GM23338 (cell line): ENCODE measurements at regions not wholly inside any gene's neighbourhood (a gene's known extent, or its start where the extent isn't known, plus 50 kb on each side); places are given as distances from the start of the nearest gene placed in this dataset.
A peak's percentile ranks its signal among the peaks of the same experiment; 100 is the strongest.

Experiments used
- ATAC-seq: fragments of 200-7000 bp; cut with Tn5 transposase; 3 replicates; pipeline ENCODE4 v1.9.1; 2020
- DNase-seq: peaks from one replicate; pipeline ENCODE4 v3.0.0-alpha.2; 2015; ENCODE audit warnings: low spot score
- H2AFZ ChIP-seq: fragments of 200-600 bp; sonication (generic); 2 replicates; pipeline ENCODE4 v1.8.0; 2016; ENCODE audit warnings: antibody characterized with exemption, mild to moderate bottlenecking, moderate library complexity
- H3F3A ChIP-seq: fragments of 200-600 bp; sonication (generic); replicated peaks from 2 replicates; pipeline ENCODE4 v1.8.0; 2017; ENCODE audit warnings: antibody characterized with exemption, mixed run types, low read depth
- H3K27ac ChIP-seq: fragments of 200-600 bp; sonication (generic); 2 replicates; pipeline ENCODE4 v1.6.1; 2016; ENCODE audit warnings: low read depth
- H3K27me3 ChIP-seq: fragments of 200-600 bp; sonication (generic); 2 replicates; pipeline ENCODE4 v1.8.0; 2016; ENCODE audit warnings: mild to moderate bottlenecking, mixed run types, moderate library complexity; ENCODE audit not compliant: insufficient read depth
- H3K36me3 ChIP-seq: fragments of 200-600 bp; sonication (generic); 2 replicates; pipeline ENCODE4 v1.8.0; 2016; ENCODE audit warnings: mild to moderate bottlenecking; ENCODE audit not compliant: insufficient read depth
- H3K4me1 ChIP-seq: fragments of 200-600 bp; sonication (generic); 2 replicates; pipeline ENCODE4 v1.8.0; 2016; ENCODE audit warnings: mild to moderate bottlenecking, moderate library complexity; ENCODE audit not compliant: insufficient read depth
- H3K4me2 ChIP-seq: fragments of 200-600 bp; sonication (generic); 2 replicates; pipeline ENCODE4 v1.7.1; 2017; ENCODE audit warnings: mixed run types
- H3K4me3 ChIP-seq: fragments of 200-600 bp; sonication (generic); 2 replicates; pipeline ENCODE4 v1.6.1; 2016; ENCODE audit warnings: mixed run types
- H3K79me2 ChIP-seq: fragments of 200-600 bp; sonication (generic); replicated peaks from 2 replicates; pipeline ENCODE4 v1.8.0; 2017; ENCODE audit warnings: mild to moderate bottlenecking; ENCODE audit not compliant: insufficient read depth
- H3K9me2 ChIP-seq: fragments of 200-600 bp; sonication (generic); 2 replicates; pipeline ENCODE4 v1.8.0; 2017; ENCODE audit not compliant: insufficient read depth
- H4K20me1 ChIP-seq: fragments of 200-600 bp; sonication (generic); replicated peaks from 2 replicates; pipeline ENCODE4 v1.8.0; 2017; ENCODE audit warnings: mild to moderate bottlenecking; ENCODE audit not compliant: insufficient read depth
- H3K27ac Mint-ChIP-seq: 2 replicates; pipeline ENCODE4 v1.8.0; 2020; ENCODE audit warnings: inconsistent platforms, mild to moderate bottlenecking, moderate library complexity, mixed read lengths
- H3K27me3 Mint-ChIP-seq: 3 replicates; pipeline ENCODE4 v1.8.0; 2022; ENCODE audit warnings: low read depth, mild to moderate bottlenecking, moderate library complexity, mixed read lengths, inconsistent platforms; ENCODE audit not compliant: insufficient read depth, poor library complexity
- H3K36me3 Mint-ChIP-seq: 3 replicates; pipeline ENCODE4 v1.8.0; 2021; ENCODE audit warnings: low read depth, mild to moderate bottlenecking, inconsistent platforms, moderate library complexity, mixed read lengths
- H3K4me1 Mint-ChIP-seq: 3 replicates; pipeline ENCODE4 v1.8.0; 2020; ENCODE audit warnings: mild to moderate bottlenecking, inconsistent platforms, mixed read lengths
- H3K4me3 Mint-ChIP-seq: 3 replicates; pipeline ENCODE4 v1.8.0; 2021; ENCODE audit warnings: moderate library complexity, mild to moderate bottlenecking, inconsistent platforms, mixed read lengths
- H3K9me3 Mint-ChIP-seq: 3 replicates; pipeline ENCODE4 v1.8.0; 2020; ENCODE audit warnings: moderate library complexity, mild to moderate bottlenecking, inconsistent platforms, mixed read lengths
- ETS1 ChIP-seq: IDR thresholded peaks from 2 replicates; pipeline ENCODE4 v1.6.1; 2016; ENCODE audit warnings: antibody characterized with exemption
- EZH2 ChIP-seq: fragments of 200-600 bp; sonication (generic); IDR thresholded peaks from one replicate; pipeline ENCODE4 v1.8.0; 2017; ENCODE audit warnings: antibody characterized with exemption, mild to moderate bottlenecking, low read depth; ENCODE audit not compliant: unreplicated experiment
- EZH2phosphoT487 ChIP-seq: fragments of 200-600 bp; sonication (generic); IDR thresholded peaks from one replicate; pipeline ENCODE4 v1.8.1; 2018; ENCODE audit warnings: antibody characterized with exemption; ENCODE audit not compliant: unreplicated experiment
- NANOG ChIP-seq: IDR thresholded peaks from 2 replicates; pipeline ENCODE4 v1.6.1; 2016; ENCODE audit warnings: antibody characterized with exemption, borderline replicate concordance
- POLR2AphosphoS5 ChIP-seq: IDR thresholded peaks from 2 replicates; pipeline ENCODE4 v1.6.1; 2016; ENCODE audit warnings: antibody characterized with exemption, low read depth
- STAT1 ChIP-seq: IDR thresholded peaks from one replicate; pipeline ENCODE4 v1.6.1; 2016; ENCODE audit warnings: antibody characterized with exemption; ENCODE audit not compliant: unreplicated experiment
- ZNF114 ChIP-seq: fragments of 250-450 bp; sonication (Bioruptor Pico); IDR thresholded peaks from 2 replicates; pipeline ENCODE4 v1.5.0; 2020; ENCODE audit warnings: mild to moderate bottlenecking, moderate library complexity
- ZNF331 ChIP-seq: fragments of 250-450 bp; sonication (Bioruptor Pico); IDR thresholded peaks from 2 replicates; pipeline ENCODE4 v1.5.0; 2020; ENCODE audit warnings: low read depth, mild to moderate bottlenecking, moderate library complexity
- ZNF462 ChIP-seq: fragments of 250-450 bp; sonication (Bioruptor Pico); IDR thresholded peaks from 2 replicates; pipeline ENCODE4 v1.5.0; 2020; ENCODE audit warnings: mild to moderate bottlenecking, moderate library complexity
- TF ChIP-seq, protein P1 (sequence below): IDR thresholded peaks from one replicate; pipeline ENCODE4 v1.6.1; 2018; ENCODE audit warnings: antibody characterized with exemption; ENCODE audit not compliant: unreplicated experiment

DNA sequence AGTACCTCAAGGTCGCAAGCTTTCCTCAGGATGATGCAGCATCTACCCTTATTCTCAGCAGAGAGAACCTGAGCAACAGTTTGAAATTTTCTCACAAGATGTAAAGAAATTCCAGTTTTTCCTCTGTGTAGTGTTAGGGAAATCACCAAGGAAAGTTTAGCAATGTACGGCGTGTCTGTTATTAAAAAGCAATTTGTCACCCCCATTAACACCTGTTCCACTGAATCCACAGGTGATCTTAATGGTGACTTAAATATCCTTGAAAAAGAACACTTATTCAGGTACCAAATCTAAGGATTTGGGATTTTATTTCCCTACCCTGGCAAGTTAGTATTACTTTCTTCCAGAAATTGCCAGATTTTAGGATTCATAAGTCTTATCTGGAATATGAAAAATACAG lies 77.9 kb upstream of the ATP10B start:
- H3K27ac Mint-ChIP-seq = no peak overlapping the region
- H3K4me1 Mint-ChIP-seq = peaks cover 30% of the 10 kb centered on the region
- peaks cover 3% of the 10 kb centered on the region for H3K27me3 Mint-ChIP-seq
- DNase-seq (no peak), ATAC-seq (no peak)
- H3K4me1 ChIP-seq = peaks cover 7% of the 10 kb centered on the region
- no peaks in the 10 kb centered on the region for H3K36me3 ChIP-seq
- H3F3A ChIP-seq = no peaks in the 10 kb centered on the region
- H3K9me2 ChIP-seq = peaks cover 6% of the 10 kb centered on the region; the same call in 1 of the 2 replicates
- H3K4me3 Mint-ChIP-seq = no peak overlapping the region
- H3K27me3 ChIP-seq = no peaks in the 10 kb centered on the region
- no peak overlapping the region for H3K4me2 ChIP-seq
- H3K36me3 Mint-ChIP-seq = no peaks in the 10 kb centered on the region
- no peak overlapping the region for H2AFZ ChIP-seq
- no peaks in the 10 kb centered on the region for H3K79me2 ChIP-seq
- TF ChIP-seq ETS1 = no peak
- TF ChIP-seq EZH2 = no peak
- TF ChIP-seq ZNF114 (CRISPR knock-in tag) = no peak
- no peak for TF ChIP-seq POLR2AphosphoS5
- no peak for TF ChIP-seq ZNF331 (CRISPR knock-in tag)
- TF ChIP-seq STAT1 = no peak
- no peaks in the 10 kb centered on the region for H4K20me1 ChIP-seq
- H3K9me3 Mint-ChIP-seq = 0 out of 3 replicates have a peak, but pooled peaks cover 2% of the 10 kb centered on the region
- H3K4me3 ChIP-seq = no peak overlapping the region
- no peak overlapping the region for H3K27ac ChIP-seq

DNA sequence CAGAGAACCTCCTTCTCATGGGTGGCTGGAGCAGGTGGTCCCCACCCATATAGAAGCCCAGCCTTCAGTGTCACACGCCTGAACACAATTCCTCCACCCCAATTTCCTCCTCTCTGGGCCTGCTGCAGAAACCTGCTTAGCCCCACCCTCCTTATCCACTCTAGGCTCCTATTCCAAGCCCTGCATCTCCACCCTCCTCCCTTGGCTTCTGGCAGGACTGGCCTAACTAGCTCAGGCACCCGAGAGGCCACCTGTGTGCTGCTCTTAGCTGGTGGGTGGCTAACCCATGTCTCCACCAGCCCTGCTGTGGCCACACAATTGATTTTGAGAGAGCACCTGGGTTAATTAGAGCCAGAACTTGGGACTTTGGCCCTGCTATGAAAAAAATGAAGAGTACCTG lies 77.3 kb upstream of the ATP10B start:
- no peaks in the 10 kb centered on the region for H3K27me3 Mint-ChIP-seq
- no peak for TF ChIP-seq ZNF114 (CRISPR knock-in tag)
- no peak for TF ChIP-seq NANOG
- no peak for TF ChIP-seq ETS1
- no peak for TF ChIP-seq ZNF462
- TF ChIP-seq EZH2phosphoT487 = no peak
- no peak for TF ChIP-seq POLR2AphosphoS5
- TF ChIP-seq, protein P1, sequence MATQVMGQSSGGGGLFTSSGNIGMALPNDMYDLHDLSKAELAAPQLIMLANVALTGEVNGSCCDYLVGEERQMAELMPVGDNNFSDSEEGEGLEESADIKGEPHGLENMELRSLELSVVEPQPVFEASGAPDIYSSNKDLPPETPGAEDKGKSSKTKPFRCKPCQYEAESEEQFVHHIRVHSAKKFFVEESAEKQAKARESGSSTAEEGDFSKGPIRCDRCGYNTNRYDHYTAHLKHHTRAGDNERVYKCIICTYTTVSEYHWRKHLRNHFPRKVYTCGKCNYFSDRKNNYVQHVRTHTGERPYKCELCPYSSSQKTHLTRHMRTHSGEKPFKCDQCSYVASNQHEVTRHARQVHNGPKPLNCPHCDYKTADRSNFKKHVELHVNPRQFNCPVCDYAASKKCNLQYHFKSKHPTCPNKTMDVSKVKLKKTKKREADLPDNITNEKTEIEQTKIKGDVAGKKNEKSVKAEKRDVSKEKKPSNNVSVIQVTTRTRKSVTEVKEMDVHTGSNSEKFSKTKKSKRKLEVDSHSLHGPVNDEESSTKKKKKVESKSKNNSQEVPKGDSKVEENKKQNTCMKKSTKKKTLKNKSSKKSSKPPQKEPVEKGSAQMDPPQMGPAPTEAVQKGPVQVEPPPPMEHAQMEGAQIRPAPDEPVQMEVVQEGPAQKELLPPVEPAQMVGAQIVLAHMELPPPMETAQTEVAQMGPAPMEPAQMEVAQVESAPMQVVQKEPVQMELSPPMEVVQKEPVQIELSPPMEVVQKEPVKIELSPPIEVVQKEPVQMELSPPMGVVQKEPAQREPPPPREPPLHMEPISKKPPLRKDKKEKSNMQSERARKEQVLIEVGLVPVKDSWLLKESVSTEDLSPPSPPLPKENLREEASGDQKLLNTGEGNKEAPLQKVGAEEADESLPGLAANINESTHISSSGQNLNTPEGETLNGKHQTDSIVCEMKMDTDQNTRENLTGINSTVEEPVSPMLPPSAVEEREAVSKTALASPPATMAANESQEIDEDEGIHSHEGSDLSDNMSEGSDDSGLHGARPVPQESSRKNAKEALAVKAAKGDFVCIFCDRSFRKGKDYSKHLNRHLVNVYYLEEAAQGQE = no peak

More for the DNA sequence above, 77.3 kb upstream of the ATP10B start:
- no peaks in the 10 kb centered on the region for H3K79me2 ChIP-seq
- Mint-ChIP-seq H3K9me3 (no peaks in the 10 kb centered on the region), H3K4me1 (peaks cover 30% of the 10 kb centered on the region), H3K4me3 (no peak overlapping the region), H3K36me3 (no peaks in the 10 kb centered on the region), H3K27ac (no peak overlapping the region)
- H3F3A ChIP-seq = no peaks in the 10 kb centered on the region
- H3K27ac ChIP-seq = no peak overlapping the region
- no peak for DNase-seq
- H3K27me3 ChIP-seq = no peaks in the 10 kb centered on the region
- ATAC-seq = peak; percentile 44
- H3K4me2 ChIP-seq = no peak overlapping the region
- no peaks in the 10 kb centered on the region for H3K36me3 ChIP-seq
- H3K9me2 ChIP-seq = peaks cover 3% of the 10 kb centered on the region; the same call in 1 of the 2 replicates
- no peak overlapping the region for H3K4me3 ChIP-seq
- H4K20me1 ChIP-seq = no peaks in the 10 kb centered on the region
- peaks cover 7% of the 10 kb centered on the region for H3K4me1 ChIP-seq
- no peak overlapping the region; the same call in 1 of the 2 replicates for H2AFZ ChIP-seq
